ENCODE measurements at regions not wholly inside any gene's neighbourhood (a gene's known extent, or its start where the extent isn't known, plus 50 kb on each side); places are given as distances from the start of the nearest gene placed in this dataset.

DNA sequence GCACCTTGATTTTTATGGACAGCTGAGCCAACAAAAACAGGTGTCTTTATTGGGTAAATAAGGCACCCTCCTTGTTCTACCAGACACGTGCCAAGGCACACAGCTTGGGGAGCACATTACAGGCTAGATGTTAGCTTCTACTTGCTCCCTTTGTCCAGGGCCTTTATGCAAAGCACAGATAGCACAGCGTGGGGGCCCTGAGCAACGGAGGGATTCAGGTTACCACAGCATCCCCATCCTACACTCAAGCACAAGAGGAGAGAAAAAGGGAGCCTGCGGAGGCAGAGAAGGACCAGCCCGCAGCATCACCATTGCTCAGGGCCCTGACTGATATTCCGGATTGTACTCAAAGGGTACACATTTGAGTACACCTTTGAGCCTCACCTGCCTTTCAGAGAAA is 181.7 kb upstream of the KIF2A start:
- H3K4me1 Mint-ChIP-seq (ENCODE audit: low read depth): no peaks in the 10 kb centered on the region
- no peaks in the 10 kb centered on the region for H3K9me3 Mint-ChIP-seq
- intact Hi-C loops (cut with micrococcal nuclease): no loop called here
- no peaks in the 10 kb centered on the region for H3K36me3 Mint-ChIP-seq (ENCODE audit: low read depth)
- no peak overlapping the region for H3K4me3 Mint-ChIP-seq
- DNase-seq: no peak
- no peak overlapping the region for H3K27ac Mint-ChIP-seq
- CTCF ChIA-PET: no interaction called here
- H3K27me3 Mint-ChIP-seq (ENCODE audit: low read depth): no peaks in the 10 kb centered on the region

- intact Hi-C loops (cut with micrococcal nuclease): no loop called here
- no peaks in the 10 kb centered on the region for H3K9me3 Mint-ChIP-seq
- H3K36me3 Mint-ChIP-seq (ENCODE audit: low read depth): no peaks in the 10 kb centered on the region
- no peak overlapping the region for H3K27ac Mint-ChIP-seq
- CTCF ChIA-PET: interaction anchor here (0.7 kb wide), 2 partner anchors 304 to 1005 kb away, joined by 4 read pairs; no protein-coding TSS in a partner anchor
- DNase-seq: no peak
- no peaks in the 10 kb centered on the region for H3K4me1 Mint-ChIP-seq (ENCODE audit: low read depth)
- no peaks in the 10 kb centered on the region for H3K27me3 Mint-ChIP-seq (ENCODE audit: low read depth)
- H3K4me3 Mint-ChIP-seq: no peak overlapping the region
These were observed 179.9 kb upstream of the KIF2A start for GRCh38 chr5:62126090-62126489.

DNA sequence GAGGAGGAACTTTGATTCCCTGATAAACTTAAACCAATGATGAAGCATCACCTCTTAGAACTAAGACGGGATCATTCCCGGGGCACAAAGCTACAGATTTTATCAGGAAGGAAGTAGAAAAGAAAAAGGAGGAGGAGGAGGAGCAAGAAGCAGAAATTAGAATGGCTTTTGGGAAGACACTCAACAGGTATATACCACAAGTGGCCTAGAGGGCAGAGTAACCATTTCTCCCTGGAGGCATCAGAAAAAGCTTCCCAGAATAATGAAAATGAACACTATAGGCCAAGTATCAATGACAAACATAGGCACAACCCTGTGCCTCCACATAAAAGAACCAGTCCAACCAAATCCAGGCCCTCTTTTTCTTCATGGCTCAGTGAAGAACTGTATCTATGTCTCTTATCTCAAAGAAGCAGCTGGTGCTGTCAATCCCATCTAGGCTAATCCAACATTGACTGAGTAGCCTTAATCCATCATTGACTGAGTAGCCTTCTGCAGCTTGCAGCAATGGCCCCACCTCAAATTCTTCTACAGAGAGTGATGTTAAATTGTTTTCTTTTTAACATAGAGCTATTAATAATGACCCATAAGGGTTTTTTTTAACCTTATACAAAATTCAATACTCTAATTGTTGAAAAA is 178.8 kb upstream of the KIF2A start:
- H3K27ac Mint-ChIP-seq: no peak overlapping the region
- no peaks in the 10 kb centered on the region for H3K27me3 Mint-ChIP-seq (ENCODE audit: low read depth)
- H3K36me3 Mint-ChIP-seq (ENCODE audit: low read depth): no peaks in the 10 kb centered on the region
- DNase-seq: no peak
- intact Hi-C loops (cut with micrococcal nuclease): no loop called here
- H3K9me3 Mint-ChIP-seq: no peaks in the 10 kb centered on the region
- H3K4me3 Mint-ChIP-seq: no peak overlapping the region
- CTCF ChIA-PET: interaction anchor here (1.2 kb wide), 1 partner anchor 16 kb away, joined by 4 read pairs; no protein-coding TSS in a partner anchor
- H3K4me1 Mint-ChIP-seq (ENCODE audit: low read depth): no peaks in the 10 kb centered on the region

- no peak for DNase-seq
- Mint-ChIP-seq H3K4me1 (ENCODE audit: low read depth) (no peaks in the 10 kb centered on the region), H3K9me3 (no peaks in the 10 kb centered on the region), H3K4me3 (no peak overlapping the region), H3K36me3 (ENCODE audit: low read depth) (no peaks in the 10 kb centered on the region), H3K27ac (no peak overlapping the region), H3K27me3 (ENCODE audit: low read depth) (no peaks in the 10 kb centered on the region)
- intact Hi-C loops (cut with micrococcal nuclease): no loop called here
- CTCF ChIA-PET: interaction anchor here (0.6 kb wide), 1 partner anchor 29 kb away, joined by 3 read pairs; no protein-coding TSS in a partner anchor
These were observed 175.9 kb upstream of the KIF2A start for GRCh38 chr5:62130107-62130506.

GRCh38 chr5:62132276-62132675 is 173.7 kb upstream of the KIF2A start:
- Mint-ChIP-seq H3K27ac (no peak overlapping the region), H3K4me1 (ENCODE audit: low read depth) (no peaks in the 10 kb centered on the region), H3K9me3 (no peaks in the 10 kb centered on the region), H3K27me3 (ENCODE audit: low read depth) (peaks cover 6% of the 10 kb centered on the region), H3K36me3 (ENCODE audit: low read depth) (no peaks in the 10 kb centered on the region), H3K4me3 (no peak overlapping the region)
- CTCF ChIA-PET: no interaction called here
- no peak for DNase-seq
- intact Hi-C loops (cut with micrococcal nuclease): no loop called here

DNA sequence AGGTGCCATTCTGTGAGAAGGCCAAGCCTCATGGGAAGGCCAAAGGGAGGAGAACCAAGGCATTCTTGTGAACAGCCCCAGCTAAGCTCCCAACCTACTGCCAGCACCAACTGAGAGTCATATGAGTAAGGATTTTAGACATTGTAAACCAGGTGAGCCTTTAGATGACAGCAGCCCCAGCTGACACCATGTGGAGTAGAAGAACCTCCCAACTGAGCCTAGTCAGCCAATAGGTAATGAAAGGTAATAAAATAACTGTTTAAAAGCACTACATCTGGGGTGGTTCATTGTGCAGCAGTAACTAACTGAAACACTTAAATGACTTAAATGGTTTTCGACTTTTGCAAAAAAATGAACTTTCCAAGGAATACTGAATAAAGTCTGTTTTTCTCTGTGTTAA is 172.6 kb upstream of the KIF2A start:
- no peaks in the 10 kb centered on the region for H3K36me3 Mint-ChIP-seq (ENCODE audit: low read depth)
- no peaks in the 10 kb centered on the region for H3K9me3 Mint-ChIP-seq
- intact Hi-C loops (cut with micrococcal nuclease): no loop called here
- no peak overlapping the region for H3K4me3 Mint-ChIP-seq
- no peaks in the 10 kb centered on the region for H3K4me1 Mint-ChIP-seq (ENCODE audit: low read depth)
- no peak for DNase-seq
- CTCF ChIA-PET: no interaction called here
- H3K27me3 Mint-ChIP-seq (ENCODE audit: low read depth): peaks cover 6% of the 10 kb centered on the region
- H3K27ac Mint-ChIP-seq: no peak overlapping the region

- Mint-ChIP-seq H3K4me1 (ENCODE audit: low read depth) (no peaks in the 10 kb centered on the region), H3K9me3 (no peaks in the 10 kb centered on the region), H3K36me3 (ENCODE audit: low read depth) (no peaks in the 10 kb centered on the region), H3K4me3 (no peak overlapping the region), H3K27me3 (ENCODE audit: low read depth) (peaks cover 8% of the 10 kb centered on the region), H3K27ac (no peak overlapping the region)
- CTCF ChIA-PET: no interaction called here
- intact Hi-C loops (cut with micrococcal nuclease): no loop called here
- no peak for DNase-seq
These were observed 171.2 kb upstream of the KIF2A start for GRCh38 chr5:62134811-62135210.

- Mint-ChIP-seq H3K27me3 (ENCODE audit: low read depth) (peaks cover 9% of the 10 kb centered on the region), H3K4me3 (no peak overlapping the region), H3K4me1 (ENCODE audit: low read depth) (no peaks in the 10 kb centered on the region), H3K36me3 (ENCODE audit: low read depth) (no peaks in the 10 kb centered on the region), H3K9me3 (no peaks in the 10 kb centered on the region), H3K27ac (no peak overlapping the region)
- CTCF ChIA-PET: no interaction called here
- DNase-seq: no peak
- intact Hi-C loops (cut with micrococcal nuclease): no loop called here
These were observed 168.4 kb upstream of the KIF2A start for GRCh38 chr5:62137628-62138027.

DNA sequence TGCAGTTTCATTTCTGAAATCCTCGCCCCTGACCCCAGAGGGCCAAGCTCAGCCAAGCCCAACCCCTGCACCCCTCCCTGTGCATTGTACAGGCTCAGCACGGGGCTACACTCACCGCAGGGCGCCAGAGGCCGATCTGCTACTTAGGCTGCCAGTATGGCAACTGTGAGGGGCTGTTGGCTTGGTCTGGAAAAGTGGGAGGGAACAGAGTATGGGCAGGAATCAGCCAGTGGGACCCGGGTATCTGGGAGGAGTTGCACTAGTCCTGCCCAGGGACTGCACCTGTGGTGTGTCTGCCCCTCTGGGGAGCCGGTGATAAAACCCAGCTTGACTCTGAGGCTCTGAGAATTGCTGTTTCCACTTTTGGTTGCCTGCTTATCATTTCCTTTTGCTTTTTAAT is 167.4 kb upstream of the KIF2A start:
- intact Hi-C loops (cut with micrococcal nuclease): no loop called here
- no peak for DNase-seq
- CTCF ChIA-PET: no interaction called here
- Mint-ChIP-seq H3K4me3 (no peak overlapping the region), H3K9me3 (no peaks in the 10 kb centered on the region), H3K27ac (no peak overlapping the region), H3K36me3 (ENCODE audit: low read depth) (no peaks in the 10 kb centered on the region), H3K4me1 (ENCODE audit: low read depth) (no peaks in the 10 kb centered on the region), H3K27me3 (ENCODE audit: low read depth) (peaks cover 15% of the 10 kb centered on the region)

DNA sequence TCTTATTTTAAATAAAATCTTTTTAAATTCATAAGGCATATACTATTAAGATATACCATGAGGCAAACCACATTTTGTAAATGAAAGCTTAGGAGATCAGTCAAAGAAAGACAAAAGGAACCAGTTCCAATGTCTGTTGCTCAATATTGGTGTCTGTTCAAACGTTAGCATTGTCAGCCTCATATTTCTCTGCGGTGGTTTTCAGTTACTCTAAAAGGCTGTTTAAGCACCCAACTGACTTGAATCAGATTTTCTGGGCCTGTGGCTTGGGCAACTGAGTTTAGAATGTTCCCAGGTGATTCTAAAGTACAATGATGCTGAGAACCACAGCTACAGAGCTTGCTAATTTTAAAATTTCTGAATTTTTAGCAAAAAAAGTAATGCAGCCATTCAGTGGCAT is 166.3 kb upstream of the KIF2A start:
- H3K27ac Mint-ChIP-seq: no peak overlapping the region
- no peaks in the 10 kb centered on the region for H3K36me3 Mint-ChIP-seq (ENCODE audit: low read depth)
- no peak for DNase-seq
- no peaks in the 10 kb centered on the region for H3K4me1 Mint-ChIP-seq (ENCODE audit: low read depth)
- no peaks in the 10 kb centered on the region for H3K9me3 Mint-ChIP-seq
- peaks cover 26% of the 10 kb centered on the region for H3K27me3 Mint-ChIP-seq (ENCODE audit: low read depth)
- intact Hi-C loops (cut with micrococcal nuclease): loop anchor here (5.0 kb wide), 1 partner anchor 1082 kb away; no protein-coding TSS in a partner anchor
- CTCF ChIA-PET: no interaction called here
- H3K4me3 Mint-ChIP-seq: no peak overlapping the region

GRCh38 chr5:62142351-62142750 is 163.7 kb upstream of the KIF2A start:
- no peak for DNase-seq
- intact Hi-C loops (cut with micrococcal nuclease): loop anchor here (5.0 kb wide), 1 partner anchor 1085 kb away; no protein-coding TSS in a partner anchor
- Mint-ChIP-seq H3K4me3 (no peak overlapping the region), H3K4me1 (ENCODE audit: low read depth) (no peaks in the 10 kb centered on the region), H3K36me3 (ENCODE audit: low read depth) (no peaks in the 10 kb centered on the region), H3K9me3 (no peaks in the 10 kb centered on the region), H3K27ac (no peak overlapping the region), H3K27me3 (ENCODE audit: low read depth) (peaks cover 31% of the 10 kb centered on the region)
- CTCF ChIA-PET: interaction anchor here (0.7 kb wide), 1 partner anchor 1749 kb away, joined by 3 read pairs; no protein-coding TSS in a partner anchor

- Mint-ChIP-seq H3K27ac (no peak overlapping the region), H3K9me3 (no peaks in the 10 kb centered on the region), H3K4me3 (no peak overlapping the region), H3K27me3 (ENCODE audit: low read depth) (peaks cover 33% of the 10 kb centered on the region), H3K36me3 (ENCODE audit: low read depth) (no peaks in the 10 kb centered on the region), H3K4me1 (ENCODE audit: low read depth) (no peaks in the 10 kb centered on the region)
- CTCF ChIA-PET: interaction anchor here (0.6 to 1.3 kb wide), 6 partner anchors 12 to 1628 kb away, joined by 3 to 5 read pairs (median 4); no protein-coding TSS in a partner anchor
- DNase-seq: no peak
- intact Hi-C loops (cut with micrococcal nuclease): loop anchor here (5.0 kb wide), 1 partner anchor 1086 kb away; no protein-coding TSS in a partner anchor
These were observed 162.5 kb upstream of the KIF2A start for GRCh38 chr5:62143268-62144229.

All from activated naive CD4-positive, alpha-beta T cell treated with anti-CD3 and anti-CD28 coated beads for 36 hours (primary cell).